AG10803 (cell line): ENCODE measurements at regions not wholly inside any gene's neighbourhood (a gene's known extent, or its start where the extent isn't known, plus 50 kb on each side); places are given as distances from the start of the nearest gene placed in this dataset.

Experiments used
- DNase-seq: peaks from one replicate; pipeline ENCODE4 v3.0.0; 2010; ENCODE audit warnings: low read depth
- H3K4me3 ChIP-seq: 2 replicates; pipeline ENCODE4 v1.5.1; 2011; ENCODE audit warnings: mild to moderate bottlenecking, low read length, control low read depth
- CTCF ChIP-seq: conservative IDR thresholded peaks from 2 replicates; pipeline ENCODE4 v1.5.1; 2011; ENCODE audit warnings: mild to moderate bottlenecking, low read length, control low read depth, inconsistent platforms

- no peak overlapping the region for H3K4me3 ChIP-seq
- DNase-seq = no peak
- no peak for TF ChIP-seq CTCF
Observed at GRCh38 chr2:406231-406630, 118.3 kb upstream of the ALKAL2 start.

GRCh38 chr2:404581-404980 is 116.7 kb upstream of the ALKAL2 start:
- TF ChIP-seq CTCF = no peak
- no peak for DNase-seq
- no peak overlapping the region for H3K4me3 ChIP-seq

- H3K4me3 ChIP-seq = no peak overlapping the region
- DNase-seq = no peak
- no peak for TF ChIP-seq CTCF
Observed at GRCh38 chr2:403682-404081, 115.8 kb upstream of the ALKAL2 start.

GRCh38 chr2:402721-403120 is 114.8 kb upstream of the ALKAL2 start:
- no peak for DNase-seq
- no peak for TF ChIP-seq CTCF
- H3K4me3 ChIP-seq = no peak overlapping the region

GRCh38 chr2:402206-402605 is 114.3 kb upstream of the ALKAL2 start:
- no peak overlapping the region for H3K4me3 ChIP-seq
- DNase-seq = no peak
- TF ChIP-seq CTCF = no peak

GRCh38 chr2:401019-401679 is 113.3 kb upstream of the ALKAL2 start:
- no peak for TF ChIP-seq CTCF
- no peak for DNase-seq
- no peak overlapping the region for H3K4me3 ChIP-seq

- no peak overlapping the region for H3K4me3 ChIP-seq
- DNase-seq = no peak
- TF ChIP-seq CTCF = no peak
Observed at GRCh38 chr2:397926-398325, 110.0 kb upstream of the ALKAL2 start.
